ENCODE measurements at regions not wholly inside any gene's neighbourhood (a gene's known extent, or its start where the extent isn't known, plus 50 kb on each side); places are given as distances from the start of the nearest gene placed in this dataset.

GRCh38 chr6:56790414-56790813 is 147.7 kb upstream of the DST start:
- H3K4me3 ChIP-seq, result no peak overlapping the region
- H3K27ac ChIP-seq (ENCODE audit: low read depth), result no peak overlapping the region
- no peaks in the 10 kb centered on the region for H3K27me3 ChIP-seq (ENCODE audit: insufficient read depth)
- no peak for TF ChIP-seq REST (IDR thresholded peaks at IDR 0.05; ENCODE audit: unreplicated experiment)
- no peak for TF ChIP-seq NANOG (IDR thresholded peaks at IDR 0.05; ENCODE audit: borderline replicate concordance)
- TF ChIP-seq ZNF331 (CRISPR knock-in tag; IDR thresholded peaks at IDR 0.05; ENCODE audit: low read depth), result no peak
- TF ChIP-seq POLR2AphosphoS5 (IDR thresholded peaks at IDR 0.05; ENCODE audit: low read depth), result no peak
- no peak for TF ChIP-seq CTCF (conservative IDR thresholded peaks at IDR 0.05; ENCODE audit: low read depth in 2 of 2)
- no peak for TF ChIP-seq STAT1 (IDR thresholded peaks at IDR 0.05; ENCODE audit: unreplicated experiment)
- no peak for TF ChIP-seq ETS1 (IDR thresholded peaks at IDR 0.05)
- no peak for TF ChIP-seq EZH2phosphoT487 (IDR thresholded peaks at IDR 0.05; ENCODE audit: unreplicated experiment)
- TF ChIP-seq CREB1 (CRISPR knock-in tag; IDR thresholded peaks at IDR 0.05; ENCODE audit: low read depth), result no peak
- no peak for TF ChIP-seq ZNF114 (CRISPR knock-in tag; IDR thresholded peaks at IDR 0.05)
- TF ChIP-seq JUNB (IDR thresholded peaks at IDR 0.05; ENCODE audit: unreplicated experiment), result no peak
- no peak for TF ChIP-seq EZH2 (IDR thresholded peaks at IDR 0.05; ENCODE audit: low read depth, unreplicated experiment)
- TF ChIP-seq ZNF462 (CRISPR knock-in tag; IDR thresholded peaks at IDR 0.05), result no peak
- Mint-ChIP-seq H3K4me3 (no peak overlapping the region), H3K27me3 (ENCODE audit: insufficient read depth, low read depth, poor library complexity) (peaks cover 2% of the 10 kb centered on the region), H3K4me1 (peaks cover 48% of the 10 kb centered on the region), H3K9me3 (peaks cover 4% of the 10 kb centered on the region; the same call in 1 of the 3 replicates), H3K27ac (peak overlapping the region; percentile 20; the same call in 1 of the 2 replicates), H3K36me3 (ENCODE audit: low read depth) (peaks cover 20% of the 10 kb centered on the region)
- H3K4me2 ChIP-seq, result no peak overlapping the region
- no peak for ATAC-seq
- H3K79me2 ChIP-seq (replicated peaks; ENCODE audit: insufficient read depth), result peaks cover 87% of the 10 kb centered on the region
- H3K36me3 ChIP-seq (ENCODE audit: insufficient read depth), result no peaks in the 10 kb centered on the region
- peaks cover 35% of the 10 kb centered on the region for H3K4me1 ChIP-seq (ENCODE audit: insufficient read depth)
- no peak for DNase-seq (ENCODE audit: low spot score)
- no peaks in the 10 kb centered on the region; the same call in 1 of the 2 replicates for H4K20me1 ChIP-seq (replicated peaks; ENCODE audit: insufficient read depth)
- no peak overlapping the region for H2AFZ ChIP-seq
- no peaks in the 10 kb centered on the region for H3K9me2 ChIP-seq (ENCODE audit: insufficient read depth)
- peaks cover 9% of the 10 kb centered on the region; the same call in 1 of the 2 replicates for H3F3A ChIP-seq (replicated peaks; ENCODE audit: low read depth)

Measured in GM23338 (cell line).